GM18505 (cell line): ENCODE measurements at regions not wholly inside any gene's neighbourhood (a gene's known extent, or its start where the extent isn't known, plus 50 kb on each side); places are given as distances from the start of the nearest gene placed in this dataset.

Experiments used
- ATAC-seq: cut with Tn5 transposase; IDR thresholded peaks from one replicate; pipeline ENCODE4 v1.9.1; 2021; ENCODE audit not compliant: unreplicated experiment
- POLR2A ChIP-seq: IDR thresholded peaks from 4 replicates; pipeline ENCODE4 v1.6.1; 2011; ENCODE audit warnings: borderline replicate concordance; ENCODE audit not compliant: insufficient read depth, insufficient read length; ENCODE audit errors: extremely low read depth

GRCh38 chr4:10348241-10348640 is 109.0 kb downstream of the ZNF518B start:
- ATAC-seq = no peak
- TF ChIP-seq POLR2A = no peak

GRCh38 chr4:10347815-10348214 is 109.4 kb downstream of the ZNF518B start:
- ATAC-seq = no peak
- TF ChIP-seq POLR2A = no peak

- ATAC-seq = no peak
- no peak for TF ChIP-seq POLR2A
Measured at GRCh38 chr4:10347281-10347795, 109.9 kb downstream of the ZNF518B start.

- no peak for ATAC-seq
- no peak for TF ChIP-seq POLR2A
Measured at GRCh38 chr4:10346023-10346422, 111.2 kb downstream of the ZNF518B start.

GRCh38 chr4:10345381-10345784 is 111.8 kb downstream of the ZNF518B start:
- no peak for ATAC-seq
- TF ChIP-seq POLR2A = no peak

GRCh38 chr4:10344824-10345223 is 112.4 kb downstream of the ZNF518B start:
- no peak for ATAC-seq
- TF ChIP-seq POLR2A = no peak

GRCh38 chr4:10343656-10344055 is 113.6 kb downstream of the ZNF518B start:
- no peak for ATAC-seq
- no peak for TF ChIP-seq POLR2A

- no peak for TF ChIP-seq POLR2A
- no peak for ATAC-seq
Measured at GRCh38 chr4:10342866-10343265, 114.4 kb downstream of the ZNF518B start.

- no peak for TF ChIP-seq POLR2A
- no peak for ATAC-seq
Measured at GRCh38 chr4:10336471-10336870, 120.8 kb downstream of the ZNF518B start.

- no peak for TF ChIP-seq POLR2A
- ATAC-seq = no peak
Measured at GRCh38 chr4:10335050-10335449, 122.2 kb downstream of the ZNF518B start.

- no peak for ATAC-seq
- no peak for TF ChIP-seq POLR2A
Measured at GRCh38 chr4:10334506-10335028, 122.7 kb downstream of the ZNF518B start.

- TF ChIP-seq POLR2A = no peak
- ATAC-seq = no peak
Measured at GRCh38 chr4:10333942-10334341, 123.3 kb downstream of the ZNF518B start.

- no peak for TF ChIP-seq POLR2A
- no peak for ATAC-seq
Measured at GRCh38 chr4:10326075-10326474, 131.2 kb downstream of the ZNF518B start.

- no peak for ATAC-seq
- TF ChIP-seq POLR2A = no peak
Measured at GRCh38 chr4:10321931-10322330, 135.3 kb downstream of the ZNF518B start.

GRCh38 chr4:10320130-10320529 is 137.1 kb downstream of the ZNF518B start:
- no peak for ATAC-seq
- TF ChIP-seq POLR2A = no peak
